SK-N-SH (cell line): ENCODE measurements at regions not wholly inside any gene's neighbourhood (a gene's known extent, or its start where the extent isn't known, plus 50 kb on each side); places are given as distances from the start of the nearest gene placed in this dataset.

Source experiments
- CTCF ChIA-PET: fragments of 300-600, 350-600 bp; formaldehyde crosslinking; extraction: SDS; loops from one replicate; lab custom pipeline; 2021; lab: Yijun Ruan, JAX
- POLR2A ChIA-PET: fragments of 350-600 bp; sonication (Branson Sonifier 250); formaldehyde crosslinking; extraction: SDS; loops from one replicate; lab custom pipeline; 2020; ENCODE audit warnings: antibody characterized with exemption, inconsistent platforms; lab: Yijun Ruan, JAX
- DNase-seq: peaks from one replicate; pipeline ENCODE4 v3.0.0; 2012
- H2AFZ ChIP-seq: fragments of 200-600 bp; sonication (generic); 2 replicates; pipeline ENCODE4 v1.8.1; 2016; ENCODE audit warnings: antibody characterized with exemption, mild to moderate bottlenecking, low read depth
- H3F3A ChIP-seq: fragments of 200-600 bp; sonication (generic); replicated peaks from 2 replicates; pipeline ENCODE3; 2016; ENCODE audit warnings: antibody characterized with exemption, mild to moderate bottlenecking; ENCODE audit not compliant: insufficient read depth
- H3K27ac ChIP-seq, 2 experiments: fragments of 200-500 bp in 1 of 2; fragments of 200-600 bp in 1 of 2; sonication (Bioruptor generic) in 1 of 2; sonication (generic), shearing (Covaris generic) in 1 of 2; 2 replicates each; pipeline versions ENCODE4 v1.5.1 to v1.6.1; 2014 to 2016; ENCODE audit warnings: low read depth in 2 of 2, inconsistent platforms in 1 of 2, low read length in 1 of 2, mild to moderate bottlenecking in 1 of 2, mixed read lengths in 1 of 2
- H3K27me3 ChIP-seq: fragments of 200-600 bp; sonication (generic), shearing (Covaris generic); 2 replicates; pipeline ENCODE4 v1.6.1; 2016; ENCODE audit warnings: mixed run types; ENCODE audit not compliant: insufficient read depth
- H3K36me3 ChIP-seq, 2 experiments: fragments of 200-500 bp in 1 of 2; fragments of 200-600 bp in 1 of 2; sonication (Bioruptor generic) in 1 of 2; sonication (generic) in 1 of 2; replicated peaks in 1 of 2; 2 replicates each; pipeline versions ENCODE3 to v1.5.1; 2014 to 2016; ENCODE audit warnings: low read length in 1 of 2, mild to moderate bottlenecking in 1 of 2; ENCODE audit not compliant: insufficient read depth in 2 of 2, control insufficient read depth in 1 of 2
- H3K4me1 ChIP-seq, 2 experiments: fragments of 200-500 bp in 1 of 2; fragments of 200-600 bp in 1 of 2; sonication (Bioruptor generic) in 1 of 2; sonication (generic), shearing (Covaris generic) in 1 of 2; 2 replicates each; pipeline versions ENCODE4 v1.5.1 to v1.6.1; 2014 to 2016; ENCODE audit warnings: low read depth in 1 of 2, low read length in 1 of 2, mixed run types in 1 of 2; ENCODE audit not compliant: insufficient read depth in 2 of 2, control insufficient read depth in 1 of 2
- H3K4me2 ChIP-seq: fragments of 200-600 bp; sonication (generic), shearing (Covaris generic); 2 replicates; pipeline ENCODE4 v1.6.1; 2017; ENCODE audit warnings: mixed run types
- H3K4me3 ChIP-seq, 2 experiments: fragments of 200-500 bp in 1 of 2; fragments of 200-600 bp in 1 of 2; sonication (Bioruptor generic) in 1 of 2; sonication (generic), shearing (Covaris generic) in 1 of 2; 2 replicates each; pipeline versions ENCODE4 v1.5.1 to v1.8.1; 2014 to 2016; ENCODE audit warnings: low read depth in 2 of 2, inconsistent platforms in 1 of 2, low read length in 1 of 2, mild to moderate bottlenecking in 1 of 2, mixed read lengths in 1 of 2, moderate library complexity in 1 of 2
- H3K79me2 ChIP-seq: fragments of 200-600 bp; sonication (generic); 2 replicates; pipeline ENCODE4 v1.8.1; 2017; ENCODE audit warnings: mild to moderate bottlenecking; ENCODE audit not compliant: insufficient read depth
- H3K9ac ChIP-seq: fragments of 200-600 bp; sonication (generic); 2 replicates; pipeline ENCODE4 v1.6.1; 2017; ENCODE audit warnings: mixed run types
- H3K9me2 ChIP-seq: fragments of 200-600 bp; sonication (generic); 2 replicates; pipeline ENCODE4 v1.6.1; 2017; ENCODE audit warnings: mixed run types
- H3K9me3 ChIP-seq: fragments of 200-600 bp; sonication (generic); 2 replicates; pipeline ENCODE4 v1.6.1; 2017; ENCODE audit warnings: mixed run types, mild to moderate bottlenecking, moderate library complexity
- H4K20me1 ChIP-seq: fragments of 200-600 bp; sonication (generic); 2 replicates; pipeline ENCODE4 v1.6.1; 2017; ENCODE audit warnings: mild to moderate bottlenecking, mixed run types; ENCODE audit not compliant: insufficient read depth
- CHD2 ChIP-seq: fragments of 150-350 bp; IDR thresholded peaks from 2 replicates; pipeline ENCODE4 v1.6.1; 2018; ENCODE audit warnings: low read length; ENCODE audit not compliant: partially characterized antibody
- EZH2phosphoT487 ChIP-seq: fragments of 200-600 bp; sonication (generic); IDR thresholded peaks from 2 replicates; pipeline ENCODE4 v1.6.1; 2017; ENCODE audit warnings: low read depth, mixed run types, mild to moderate bottlenecking, antibody characterized with exemption, moderate library complexity, borderline replicate concordance
- FOSL2 ChIP-seq: IDR thresholded peaks from 2 replicates; pipeline ENCODE4 v1.4.0; 2012; ENCODE audit warnings: low read depth, mild to moderate bottlenecking, moderate library complexity, borderline replicate concordance
- FOXJ3 ChIP-seq: sonication (generic); formaldehyde crosslinking; IDR thresholded peaks from 2 replicates; pipeline ENCODE4 v1.5.1; 2020; ENCODE audit warnings: mild to moderate bottlenecking, missing genetic modification reagents
- FOXM1 ChIP-seq: IDR thresholded peaks from 2 replicates; pipeline ENCODE4 v1.4.0; 2012; ENCODE audit warnings: low read depth, mild to moderate bottlenecking
- GABPA ChIP-seq: IDR thresholded peaks from 2 replicates; pipeline ENCODE4 v1.4.0; 2012; ENCODE audit warnings: low read depth, mild to moderate bottlenecking
- GATA2 ChIP-seq: sonication (generic); formaldehyde crosslinking; IDR thresholded peaks from 2 replicates; pipeline ENCODE4 v1.5.0; 2020; ENCODE audit warnings: mild to moderate bottlenecking, missing genetic modification reagents
- IRF3 ChIP-seq: fragments of 150-350 bp; IDR thresholded peaks from 2 replicates; pipeline ENCODE4 v1.6.1; 2016; ENCODE audit warnings: mild to moderate bottlenecking, low read depth, low read length
- MAX ChIP-seq: IDR thresholded peaks from 2 replicates; pipeline ENCODE4 v1.4.0; 2012; ENCODE audit warnings: low read depth
- MXI1 ChIP-seq: IDR thresholded peaks from 2 replicates; pipeline ENCODE4 v1.6.1; 2012; ENCODE audit warnings: mild to moderate bottlenecking, low read depth, low read length, improper control_type of control experiment
- NFIC ChIP-seq: IDR thresholded peaks from 2 replicates; pipeline ENCODE4 v1.4.0; 2012; ENCODE audit warnings: borderline replicate concordance
- PBX3 ChIP-seq: IDR thresholded peaks from 2 replicates; pipeline ENCODE4; 2012
- POLR2AphosphoS5 ChIP-seq: IDR thresholded peaks from 2 replicates; pipeline ENCODE4 v1.6.1; 2012; ENCODE audit warnings: low read depth, low read length
- RAD21 ChIP-seq: IDR thresholded peaks from 2 replicates; pipeline ENCODE4 v1.6.1; 2012; ENCODE audit warnings: mild to moderate bottlenecking, low read length
- SIN3A ChIP-seq: IDR thresholded peaks from 2 replicates; pipeline ENCODE4 v1.6.1; 2012; ENCODE audit warnings: low read depth, mild to moderate bottlenecking, low read length, moderate library complexity, borderline replicate concordance
- TCF12 ChIP-seq: IDR thresholded peaks from 2 replicates; pipeline ENCODE4 v1.4.0; 2012
- TEAD4 ChIP-seq: IDR thresholded peaks from 2 replicates; pipeline ENCODE4 v1.4.0; 2012; ENCODE audit warnings: mild to moderate bottlenecking, borderline replicate concordance; ENCODE audit not compliant: insufficient read depth
- USF1 ChIP-seq: IDR thresholded peaks from 2 replicates; pipeline ENCODE4 v1.4.0; 2012; ENCODE audit warnings: low read depth, borderline replicate concordance
- USF2 ChIP-seq: fragments of 150-350 bp; IDR thresholded peaks from 2 replicates; pipeline ENCODE4 v1.6.1; 2017; ENCODE audit warnings: antibody characterized with exemption, low read length, low read depth, borderline replicate concordance
- YY1 ChIP-seq: IDR thresholded peaks from 2 replicates; pipeline ENCODE4 v1.4.0; 2012; ENCODE audit warnings: low read depth, mild to moderate bottlenecking
- WGBS: methylation state at CpG from one replicate; pipeline ENCODE4 v1.1.6; 2017; ENCODE audit warnings: low lambda C conversion rate; 5-methylcytosine and 5-hydroxymethylcytosine counted together

- no peak overlapping the region for H3K4me2 ChIP-seq
- H3K27me3 ChIP-seq = no peaks in the 10 kb centered on the region
- H4K20me1 ChIP-seq = no peaks in the 10 kb centered on the region
- H3K9ac ChIP-seq = no peak overlapping the region
- ChIA-PET CTCF (no interaction called here), POLR2A (no interaction called here)
- no peak overlapping the region for H2AFZ ChIP-seq
- no peak for TF ChIP-seq GATA2 (CRISPR knock-in tag)
- TF ChIP-seq TCF12 = no peak
- TF ChIP-seq PBX3 = no peak
- no peak for TF ChIP-seq FOXM1
- no peak for TF ChIP-seq GABPA
- no peak for TF ChIP-seq USF2
- TF ChIP-seq TEAD4 = no peak
- TF ChIP-seq FOXJ3 = no peak
- no peak for TF ChIP-seq MAX
- no peak for TF ChIP-seq IRF3
- TF ChIP-seq EZH2phosphoT487 = no peak
- TF ChIP-seq POLR2AphosphoS5 = no peak
- TF ChIP-seq FOSL2 = no peak
- no peak for TF ChIP-seq CHD2
- no peak for TF ChIP-seq MXI1
- no peak for TF ChIP-seq USF1
- TF ChIP-seq NFIC = no peak
- TF ChIP-seq SIN3A = no peak
- no peak for TF ChIP-seq RAD21
- no peak for TF ChIP-seq YY1
- no peaks in the 10 kb centered on the region for H3K79me2 ChIP-seq
- no peaks in the 10 kb centered on the region for H3K36me3 ChIP-seq
- H3F3A ChIP-seq = no peaks in the 10 kb centered on the region
- WGBS = 57% methylated on average over 8 of the region's 8 CpGs
- peaks cover 0 to 2% of the 10 kb centered on the region in 2 experiments; a peak in 1 of 4 replicates for H3K4me1 ChIP-seq
- no peak overlapping the region for H3K4me3 ChIP-seq
- H3K27ac ChIP-seq = no peak overlapping the region
- no peaks in the 10 kb centered on the region for H3K9me2 ChIP-seq
- H3K9me3 ChIP-seq = no peaks in the 10 kb centered on the region
- no peak for DNase-seq
Measured at GRCh38 chr10:130817046-130817624, 494.4 kb downstream of the TCERG1L start.
